ENCODE measurements at regions not wholly inside any gene's neighbourhood (a gene's known extent, or its start where the extent isn't known, plus 50 kb on each side); places are given as distances from the start of the nearest gene placed in this dataset.

DNA sequence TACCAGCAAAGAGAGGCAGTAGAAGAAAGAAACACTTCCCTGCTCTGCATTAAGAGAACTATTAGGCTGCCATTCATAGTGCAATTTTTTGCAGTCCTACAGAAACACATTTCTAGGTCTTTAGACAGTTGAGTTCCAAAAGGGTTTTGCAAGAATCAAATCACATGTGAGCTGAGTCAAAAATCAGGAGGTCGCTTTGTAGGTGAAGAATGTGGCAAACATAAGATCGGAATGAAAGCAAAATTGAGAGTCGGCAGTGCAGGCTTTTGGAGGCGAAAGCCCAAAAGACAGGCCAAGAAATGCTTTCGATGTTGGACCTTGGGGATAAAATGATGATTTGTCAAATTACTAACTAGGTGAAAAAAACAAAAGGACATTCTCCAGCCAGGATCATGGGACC lies 213.5 kb upstream of the NRIP1 start:
- Mint-ChIP-seq H3K27me3 (no peaks in the 10 kb centered on the region), H3K4me3 (no peak overlapping the region), H3K4me1 (ENCODE audit: low read depth) (no peaks in the 10 kb centered on the region), H3K27ac (no peak overlapping the region), H3K9me3 (no peaks in the 10 kb centered on the region), H3K36me3 (no peaks in the 10 kb centered on the region)
- DNase-seq, result no peak
- POLR2A ChIA-PET, result no interaction called here
- CTCF ChIA-PET, result no interaction called here
- intact Hi-C loops (cut with micrococcal nuclease), result loop anchor here (10.0 kb wide), 1 partner anchor 77 kb away; no protein-coding TSS in a partner anchor

GRCh38 chr21:15278851-15279250 lies 214.1 kb upstream of the NRIP1 start:
- Mint-ChIP-seq H3K27ac (no peak overlapping the region), H3K9me3 (no peaks in the 10 kb centered on the region), H3K4me1 (ENCODE audit: low read depth) (no peaks in the 10 kb centered on the region), H3K4me3 (no peak overlapping the region), H3K36me3 (no peaks in the 10 kb centered on the region), H3K27me3 (no peaks in the 10 kb centered on the region)
- ChIA-PET POLR2A (no interaction called here), CTCF (no interaction called here)
- no peak for DNase-seq
- intact Hi-C loops (cut with micrococcal nuclease), result loop anchor here (10.0 kb wide), 1 partner anchor 76 kb away; no protein-coding TSS in a partner anchor

DNA sequence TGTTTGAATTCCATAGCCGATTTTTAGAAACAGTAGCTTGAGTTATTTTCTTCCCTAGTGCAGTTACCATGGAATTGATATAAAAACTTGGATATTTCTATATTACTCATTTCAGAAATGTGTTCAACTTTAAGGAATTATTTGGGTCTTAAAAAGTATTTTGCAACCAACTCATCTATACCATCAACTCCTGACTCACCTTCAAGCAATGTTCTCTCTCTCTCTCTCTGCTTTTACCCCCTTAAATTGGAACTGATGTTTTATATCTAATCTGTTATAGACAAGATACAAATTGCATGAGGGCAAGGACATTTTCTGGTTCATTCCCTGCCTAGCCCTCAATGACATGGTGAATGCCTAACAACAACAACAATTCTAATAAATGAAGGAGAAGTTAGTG lies 214.7 kb upstream of the NRIP1 start:
- Mint-ChIP-seq H3K4me3 (no peak overlapping the region), H3K36me3 (no peaks in the 10 kb centered on the region), H3K27ac (no peak overlapping the region), H3K9me3 (no peaks in the 10 kb centered on the region), H3K4me1 (ENCODE audit: low read depth) (no peaks in the 10 kb centered on the region), H3K27me3 (no peaks in the 10 kb centered on the region)
- intact Hi-C loops (cut with micrococcal nuclease), result loop anchor here (10.0 kb wide), 1 partner anchor 75 kb away; no protein-coding TSS in a partner anchor
- no peak for DNase-seq
- POLR2A ChIA-PET, result no interaction called here
- CTCF ChIA-PET, result no interaction called here

GRCh38 chr21:15281714-15282113 lies 216.9 kb upstream of the NRIP1 start:
- H3K27ac Mint-ChIP-seq, result no peak overlapping the region
- H3K4me3 Mint-ChIP-seq, result no peak overlapping the region
- no peaks in the 10 kb centered on the region for H3K9me3 Mint-ChIP-seq
- intact Hi-C loops (cut with micrococcal nuclease), result no loop called here
- no peaks in the 10 kb centered on the region for H3K36me3 Mint-ChIP-seq
- no peaks in the 10 kb centered on the region for H3K27me3 Mint-ChIP-seq
- DNase-seq, result no peak
- POLR2A ChIA-PET, result no interaction called here
- no peaks in the 10 kb centered on the region for H3K4me1 Mint-ChIP-seq (ENCODE audit: low read depth)
- CTCF ChIA-PET, result no interaction called here

GRCh38 chr21:15282665-15283064 lies 217.9 kb upstream of the NRIP1 start:
- POLR2A ChIA-PET, result no interaction called here
- H3K4me1 Mint-ChIP-seq (ENCODE audit: low read depth), result no peaks in the 10 kb centered on the region
- H3K4me3 Mint-ChIP-seq, result no peak overlapping the region
- H3K36me3 Mint-ChIP-seq, result no peaks in the 10 kb centered on the region
- no peaks in the 10 kb centered on the region for H3K27me3 Mint-ChIP-seq
- DNase-seq, result no peak
- no peaks in the 10 kb centered on the region for H3K9me3 Mint-ChIP-seq
- H3K27ac Mint-ChIP-seq, result no peak overlapping the region
- CTCF ChIA-PET, result no interaction called here
- intact Hi-C loops (cut with micrococcal nuclease), result no loop called here

- H3K36me3 Mint-ChIP-seq, result no peaks in the 10 kb centered on the region
- H3K9me3 Mint-ChIP-seq, result no peaks in the 10 kb centered on the region
- no peak overlapping the region for H3K4me3 Mint-ChIP-seq
- ChIA-PET POLR2A (no interaction called here), CTCF (no interaction called here)
- no peak for DNase-seq
- no peak overlapping the region for H3K27ac Mint-ChIP-seq
- no peaks in the 10 kb centered on the region for H3K4me1 Mint-ChIP-seq (ENCODE audit: low read depth)
- intact Hi-C loops (cut with micrococcal nuclease), result no loop called here
- H3K27me3 Mint-ChIP-seq, result no peaks in the 10 kb centered on the region
Observed at GRCh38 chr21:15283138-15283537, 218.3 kb upstream of the NRIP1 start.

DNA sequence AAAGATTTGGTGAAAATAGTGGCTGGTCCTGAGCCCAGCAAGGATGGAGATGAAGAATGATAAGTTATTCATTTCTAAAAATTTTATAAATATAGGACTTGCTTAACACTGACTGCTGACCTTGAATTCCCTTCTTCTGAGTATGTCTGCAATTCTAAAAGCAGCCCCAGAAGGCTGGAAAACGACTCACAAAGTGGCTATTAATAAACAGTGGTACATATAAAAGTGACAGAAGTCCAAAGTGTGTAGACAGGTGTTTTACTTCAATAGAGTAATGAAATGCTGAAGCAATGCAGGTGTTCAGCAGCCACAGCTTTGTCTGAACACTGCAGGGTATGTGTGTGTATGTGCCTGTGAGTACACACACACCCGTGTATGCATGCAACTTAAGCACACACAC lies 219.0 kb upstream of the NRIP1 start:
- H3K4me1 Mint-ChIP-seq (ENCODE audit: low read depth), result no peaks in the 10 kb centered on the region
- POLR2A ChIA-PET, result no interaction called here
- H3K27me3 Mint-ChIP-seq, result no peaks in the 10 kb centered on the region
- no peaks in the 10 kb centered on the region for H3K9me3 Mint-ChIP-seq
- CTCF ChIA-PET, result no interaction called here
- H3K36me3 Mint-ChIP-seq, result no peaks in the 10 kb centered on the region
- H3K27ac Mint-ChIP-seq, result no peak overlapping the region
- intact Hi-C loops (cut with micrococcal nuclease), result no loop called here
- no peak for DNase-seq
- no peak overlapping the region for H3K4me3 Mint-ChIP-seq

DNA sequence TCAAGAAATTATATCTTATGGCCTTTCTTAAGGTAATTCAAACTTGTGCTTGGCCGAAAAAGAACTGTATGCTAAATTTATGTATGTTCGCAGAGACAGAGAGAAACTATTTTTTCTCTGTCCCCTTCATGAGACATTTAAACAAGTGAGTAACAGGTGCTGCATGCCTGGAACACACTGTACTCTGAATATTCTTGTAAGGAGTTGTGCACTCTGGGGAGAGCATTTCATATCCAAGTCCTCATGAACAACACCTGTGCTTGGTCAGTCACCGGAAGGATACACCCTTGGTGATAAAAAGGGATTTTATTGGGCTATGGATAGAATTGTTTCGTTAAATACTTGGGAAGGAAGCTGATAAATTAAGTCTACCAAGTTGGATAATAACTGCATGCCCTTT lies 220.8 kb upstream of the NRIP1 start:
- no peaks in the 10 kb centered on the region for H3K4me1 Mint-ChIP-seq (ENCODE audit: low read depth)
- H3K9me3 Mint-ChIP-seq, result no peaks in the 10 kb centered on the region
- H3K36me3 Mint-ChIP-seq, result no peaks in the 10 kb centered on the region
- H3K27me3 Mint-ChIP-seq, result no peaks in the 10 kb centered on the region
- ChIA-PET POLR2A (no interaction called here), CTCF (interaction anchor here (0.6 to 1.2 kb wide), 2 partner anchors 197 to 262 kb away, joined by 3 read pairs; no protein-coding TSS in a partner anchor)
- intact Hi-C loops (cut with micrococcal nuclease), result no loop called here
- no peak overlapping the region for H3K27ac Mint-ChIP-seq
- no peak for DNase-seq
- H3K4me3 Mint-ChIP-seq, result no peak overlapping the region

GRCh38 chr21:15289246-15289645 lies 224.4 kb upstream of the NRIP1 start:
- Mint-ChIP-seq H3K36me3 (no peaks in the 10 kb centered on the region), H3K27me3 (no peaks in the 10 kb centered on the region), H3K27ac (no peak overlapping the region), H3K4me3 (no peak overlapping the region), H3K9me3 (no peaks in the 10 kb centered on the region), H3K4me1 (ENCODE audit: low read depth) (no peaks in the 10 kb centered on the region)
- ChIA-PET CTCF (no interaction called here), POLR2A (no interaction called here)
- intact Hi-C loops (cut with micrococcal nuclease), result no loop called here
- DNase-seq, result no peak

DNA sequence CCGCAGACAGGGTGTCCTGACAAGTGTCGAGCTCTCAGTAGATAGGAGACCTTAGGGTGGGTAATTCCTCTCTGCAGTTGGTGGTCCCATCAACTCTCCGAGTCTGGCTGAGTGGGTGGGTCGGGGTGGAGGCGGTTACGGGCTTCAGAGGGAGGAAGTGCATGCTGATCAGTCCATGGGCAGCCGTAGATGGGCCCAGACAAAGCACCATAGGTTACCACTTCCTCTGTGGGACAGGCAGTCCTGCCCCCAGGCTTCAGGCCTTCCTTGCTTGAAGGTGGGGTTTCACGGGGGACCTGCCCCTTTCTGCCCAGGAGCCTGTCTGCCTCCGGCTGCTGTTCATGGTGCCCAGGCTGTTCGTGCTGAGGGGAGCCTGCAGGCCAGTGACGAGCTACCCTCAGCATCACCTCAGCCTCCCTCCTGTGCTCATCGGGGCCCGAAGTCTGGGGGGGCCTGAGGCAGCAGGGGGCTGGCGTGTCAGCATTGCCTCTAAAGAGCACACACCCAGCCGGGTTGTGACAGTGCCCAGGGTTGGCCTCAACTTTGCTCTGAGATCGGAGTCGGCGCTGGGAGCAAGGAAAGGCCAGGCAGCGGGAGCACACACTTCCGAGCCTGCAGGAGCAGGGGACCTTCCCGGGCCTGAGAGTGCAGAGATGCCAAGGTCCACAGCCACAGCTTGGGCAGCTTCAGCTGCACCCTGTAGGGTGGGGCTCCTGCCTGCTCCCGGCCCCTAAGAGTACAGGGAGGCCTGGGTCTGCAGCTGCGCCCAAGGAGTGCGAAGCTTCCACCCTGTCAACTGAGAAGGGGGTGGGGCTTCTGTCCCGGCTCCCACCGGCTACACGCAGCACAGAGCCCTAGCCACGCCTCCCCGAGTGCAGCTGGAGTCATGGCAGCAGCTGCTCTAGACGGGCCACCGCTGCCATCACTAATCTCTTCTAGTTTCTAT lies 225.4 kb upstream of the NRIP1 start:
- Mint-ChIP-seq H3K4me3 (no peak overlapping the region), H3K4me1 (ENCODE audit: low read depth) (no peaks in the 10 kb centered on the region), H3K9me3 (no peaks in the 10 kb centered on the region), H3K27ac (no peak overlapping the region), H3K36me3 (no peaks in the 10 kb centered on the region), H3K27me3 (no peaks in the 10 kb centered on the region)
- DNase-seq, result no peak
- ChIA-PET CTCF (no interaction called here), POLR2A (no interaction called here)
- intact Hi-C loops (cut with micrococcal nuclease), result no loop called here

DNA sequence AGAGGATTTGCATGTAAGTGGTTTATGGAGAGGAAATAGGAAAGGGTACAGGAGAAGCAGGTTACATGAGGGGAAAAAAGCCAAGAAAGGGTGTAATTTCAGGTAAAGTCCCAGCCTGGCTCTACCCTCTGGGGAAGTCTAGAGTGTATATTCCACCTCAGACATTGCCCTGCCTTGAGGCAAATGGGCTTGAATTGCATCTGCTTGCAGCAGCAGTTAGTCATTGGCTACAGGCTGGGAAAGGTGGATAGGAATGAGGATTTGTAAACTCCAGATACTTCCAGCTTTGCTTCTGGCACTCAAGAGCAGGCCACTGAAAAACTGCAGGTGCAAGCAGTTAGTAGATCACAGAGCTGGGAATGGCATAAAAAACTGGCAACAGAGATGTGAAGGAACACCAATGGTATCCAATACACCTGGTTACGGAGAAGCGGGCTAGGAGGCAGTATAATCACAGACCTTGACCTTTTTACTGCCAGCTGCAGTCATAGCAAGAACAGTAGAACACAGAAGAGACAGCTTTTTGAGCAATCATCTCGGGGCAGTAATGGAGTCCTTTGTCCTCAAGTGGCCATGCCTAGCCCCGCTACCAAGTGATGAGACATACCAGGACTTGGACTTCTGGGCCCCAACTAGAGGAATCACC lies 226.9 kb upstream of the NRIP1 start:
- no peaks in the 10 kb centered on the region for H3K9me3 Mint-ChIP-seq
- no peak overlapping the region for H3K4me3 Mint-ChIP-seq
- CTCF ChIA-PET, result no interaction called here
- no peak overlapping the region for H3K27ac Mint-ChIP-seq
- intact Hi-C loops (cut with micrococcal nuclease), result no loop called here
- DNase-seq, result no peak
- H3K4me1 Mint-ChIP-seq (ENCODE audit: low read depth), result no peaks in the 10 kb centered on the region
- no peaks in the 10 kb centered on the region for H3K36me3 Mint-ChIP-seq
- POLR2A ChIA-PET, result no interaction called here
- peaks cover 2% of the 10 kb centered on the region for H3K27me3 Mint-ChIP-seq

DNA sequence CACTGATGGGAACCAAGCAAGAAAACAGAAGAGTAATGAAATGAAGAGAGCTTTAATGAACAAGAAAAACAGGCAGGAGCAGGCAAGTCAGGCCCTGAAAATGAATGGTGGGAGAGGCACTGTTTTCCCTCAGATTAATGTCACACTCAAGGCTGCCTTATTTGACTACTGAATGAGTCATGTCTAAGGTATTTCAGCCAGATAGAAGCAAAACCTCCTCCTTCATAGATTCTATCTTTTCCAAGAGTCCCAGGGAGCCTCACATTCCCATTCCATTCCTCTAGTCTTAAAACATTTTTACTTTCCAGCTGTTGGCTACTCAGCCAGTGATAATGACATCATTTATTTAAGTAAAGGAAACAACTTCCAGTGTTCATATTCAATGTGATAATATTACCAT lies 228.4 kb upstream of the NRIP1 start:
- POLR2A ChIA-PET, result no interaction called here
- CTCF ChIA-PET, result no interaction called here

DNA sequence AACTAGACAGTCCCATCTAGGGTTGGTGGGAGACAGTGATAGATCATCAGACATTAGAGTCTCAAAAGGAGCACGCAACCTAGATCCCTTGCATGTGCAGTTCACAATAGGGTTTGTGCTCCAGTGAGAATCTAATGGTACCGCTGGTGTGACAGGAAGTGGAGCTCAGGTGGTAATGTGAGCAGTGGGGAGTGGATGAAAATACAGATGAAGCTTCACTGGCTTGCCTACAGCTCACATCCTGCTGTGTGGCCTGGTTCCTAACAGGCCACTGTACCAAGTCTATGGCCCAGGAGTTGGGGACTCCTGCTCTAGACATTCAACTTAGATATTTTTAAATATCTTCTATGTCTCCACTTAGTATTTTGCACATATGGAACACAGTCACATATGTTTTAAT lies 231.1 kb upstream of the NRIP1 start:
- intact Hi-C loops (cut with micrococcal nuclease), result no loop called here
- Mint-ChIP-seq H3K36me3 (no peaks in the 10 kb centered on the region), H3K4me3 (no peak overlapping the region), H3K27me3 (peaks cover 2% of the 10 kb centered on the region), H3K27ac (no peak overlapping the region), H3K9me3 (peaks cover 8% of the 10 kb centered on the region), H3K4me1 (ENCODE audit: low read depth) (no peaks in the 10 kb centered on the region)
- POLR2A ChIA-PET, result no interaction called here
- CTCF ChIA-PET, result no interaction called here
- DNase-seq, result no peak

More for the DNA sequence above, 228.4 kb upstream of the NRIP1 start:
- no peaks in the 10 kb centered on the region for H3K36me3 Mint-ChIP-seq
- no peak overlapping the region for H3K27ac Mint-ChIP-seq
- H3K27me3 Mint-ChIP-seq, result peaks cover 2% of the 10 kb centered on the region
- no peak for DNase-seq
- no peaks in the 10 kb centered on the region for H3K9me3 Mint-ChIP-seq
- intact Hi-C loops (cut with micrococcal nuclease), result no loop called here
- no peaks in the 10 kb centered on the region for H3K4me1 Mint-ChIP-seq (ENCODE audit: low read depth)
- no peak overlapping the region for H3K4me3 Mint-ChIP-seq

All from activated CD4-positive, alpha-beta memory T cell treated with anti-CD3 and anti-CD28 coated beads for 36 hours (primary cell).